A673 (cell line): ENCODE measurements at regions not wholly inside any gene's neighbourhood (a gene's known extent, or its start where the extent isn't known, plus 50 kb on each side); places are given as distances from the start of the nearest gene placed in this dataset.

Experiments
- BruUV-seq: library from RNA; stranded (reverse); fragments of 400-500 nt; replicated peaks from 2 replicates; lab custom pipeline; 2021; lab: Mats Ljungman, UMichigan
- CTCF ChIA-PET: fragments of 300-600 bp; sonication (Branson Sonifier 250); formaldehyde crosslinking; loops from one replicate; lab custom pipeline; 2022; ENCODE audit warnings: antibody characterized with exemption; lab: Charles Lee
- POLR2A ChIA-PET: fragments of 300-600 bp; sonication (Branson Sonifier 250); formaldehyde crosslinking; loops from one replicate; lab custom pipeline; 2022; ENCODE audit warnings: antibody characterized with exemption; ENCODE audit not compliant: low non-redundant PET; lab: Charles Lee
- DNase-seq: peaks from one replicate; pipeline ENCODE4 v3.0.0-alpha.2; 2015; ENCODE audit warnings: low spot score
- H3K27ac ChIP-seq: fragments of 200-600 bp; sonication (generic); 2 replicates; pipeline ENCODE4 v1.5.1; 2016; ENCODE audit warnings: mixed run types, low read depth, mild to moderate bottlenecking, mixed read lengths, antibody characterized with exemption, low read length; ENCODE audit not compliant: poor library complexity, severe bottlenecking
- H3K27me3 ChIP-seq: fragments of 200-600 bp; sonication (generic); replicated peaks from 2 replicates; pipeline ENCODE4 v1.6.1; 2017; ENCODE audit warnings: mixed run types, low read depth, mild to moderate bottlenecking, mixed read lengths, antibody characterized with exemption, low read length; ENCODE audit not compliant: insufficient read depth, poor library complexity
- H3K36me3 ChIP-seq: fragments of 200-600 bp; sonication (generic); 2 replicates; pipeline ENCODE4 v1.6.1; 2016; ENCODE audit warnings: mixed run types, mild to moderate bottlenecking, mixed read lengths, antibody characterized with exemption, low read length; ENCODE audit not compliant: insufficient read depth, poor library complexity, severe bottlenecking
- H3K4me1 ChIP-seq: fragments of 200-600 bp; sonication (generic); 2 replicates; pipeline ENCODE4 v1.6.1; 2017; ENCODE audit warnings: mixed run types, mild to moderate bottlenecking, mixed read lengths, antibody characterized with exemption, low read length; ENCODE audit not compliant: insufficient read depth, poor library complexity, severe bottlenecking
- H3K4me3 ChIP-seq: fragments of 200-600 bp; sonication (generic); 2 replicates; pipeline ENCODE4 v1.5.1; 2016; ENCODE audit warnings: low read depth, mixed run types, mild to moderate bottlenecking, mixed read lengths, low read length; ENCODE audit not compliant: poor library complexity, severe bottlenecking
- H3K9me3 ChIP-seq: fragments of 200-600 bp; sonication (generic); 2 replicates; pipeline ENCODE4 v1.6.1; 2016; ENCODE audit warnings: mixed run types, low read depth, mild to moderate bottlenecking, mixed read lengths, antibody characterized with exemption, low read length; ENCODE audit not compliant: poor library complexity, severe bottlenecking
- CTCF ChIP-seq: fragments of 300-800, 200-600 bp; sonication (generic); conservative IDR thresholded peaks from 2 replicates; pipeline ENCODE4 v1.5.1; 2017; ENCODE audit warnings: low read depth, mild to moderate bottlenecking, antibody characterized with exemption, low read length, moderate library complexity, mixed read lengths
- EZH2 ChIP-seq: fragments of 200-600 bp; sonication (generic); IDR thresholded peaks from 2 replicates; pipeline ENCODE4 v1.6.1; 2017; ENCODE audit warnings: borderline replicate concordance, low read depth, mild to moderate bottlenecking, mixed read lengths, antibody characterized with exemption, low read length; ENCODE audit not compliant: poor library complexity, severe bottlenecking
- intact Hi-C: fragments of 100-400 bp; cut with micrococcal nuclease; formaldehyde crosslinking; loops from one replicate; pipeline ENCODE4 v1.10.0; 2022; ENCODE audit not compliant: unreplicated experiment

GRCh38 chr3:159593927-159594605 is 394.6 kb upstream of the IL12A start:
- Histone ChIP-seq H3K4me3 (no peak overlapping the region), H3K27me3 (no peaks in the 10 kb centered on the region), H3K4me1 (no peaks in the 10 kb centered on the region), H3K9me3 (no peaks in the 10 kb centered on the region), H3K27ac (no peak overlapping the region), H3K36me3 (no peaks in the 10 kb centered on the region)
- POLR2A ChIA-PET = no interaction called here
- CTCF ChIA-PET = no interaction called here
- no peak for DNase-seq
- TF ChIP-seq EZH2 (no peak), CTCF (no peak)
- intact Hi-C loops = no loop called here
- BruUV-seq = no TSS peak

GRCh38 chr3:159600291-159600690 is 388.3 kb upstream of the IL12A start:
- no TSS peak for BruUV-seq
- intact Hi-C loops = no loop called here

GRCh38 chr3:159604151-159604581 is 384.5 kb upstream of the IL12A start:
- no TSS peak for BruUV-seq
- peaks cover 11% of the 10 kb centered on the region for H3K9me3 ChIP-seq
- ChIA-PET CTCF (interaction anchor here (1.1 kb wide), 1 partner anchor 201 kb away, joined by 3 read pairs; no protein-coding TSS in a partner anchor), POLR2A (no interaction called here)
- peak; percentile 32 for DNase-seq
- H3K27me3 ChIP-seq = peaks cover 20% of the 10 kb centered on the region
- no peaks in the 10 kb centered on the region for H3K4me1 ChIP-seq
- no peak overlapping the region for H3K4me3 ChIP-seq
- TF ChIP-seq CTCF (no peak), EZH2 (no peak)
- H3K36me3 ChIP-seq = no peaks in the 10 kb centered on the region
- intact Hi-C loops = no loop called here
- no peak overlapping the region for H3K27ac ChIP-seq

More at GRCh38 chr3:159600291-159600690, 388.3 kb upstream of the IL12A start:
- Histone ChIP-seq H3K9me3 (peaks cover 11% of the 10 kb centered on the region), H3K27ac (no peak overlapping the region), H3K4me3 (no peak overlapping the region), H3K27me3 (no peaks in the 10 kb centered on the region), H3K36me3 (no peaks in the 10 kb centered on the region), H3K4me1 (no peaks in the 10 kb centered on the region)
- ChIA-PET POLR2A (no interaction called here), CTCF (no interaction called here)
- no peak for TF ChIP-seq CTCF
- TF ChIP-seq EZH2 = no peak
- no peak for DNase-seq
